G401.6 (cell line): ENCODE measurements at regions not wholly inside any gene's neighbourhood (a gene's known extent, or its start where the extent isn't known, plus 50 kb on each side); places are given as distances from the start of the nearest gene placed in this dataset.
"Not testable (repeated sequence)": the region's sequence is repeated elsewhere in the genome, so short reads cannot be mapped to it uniquely, and the experiment has no call there.

Experiments used
- FAIRE-seq: peaks from 2 replicates; lab custom pipeline; 2012; peaks lifted over from hg19 to GRCh38; lab: Jason Lieb, UNC

- FAIRE-seq = no peak
These were observed 472.2 kb downstream of the C12orf50 start for GRCh38 chr12:87556985-87557384.

- not testable (repeated sequence) for FAIRE-seq
These were observed 498.0 kb downstream of the C12orf50 start for GRCh38 chr12:87531213-87531612.

- FAIRE-seq = no peak
These were observed 499.8 kb downstream of the C12orf50 start for GRCh38 chr12:87529413-87529812.

- no peak for FAIRE-seq
These were observed 508.2 kb downstream of the C12orf50 start for GRCh38 chr12:87520968-87521367.

- no peak for FAIRE-seq
These were observed 510.7 kb downstream of the C12orf50 start for GRCh38 chr12:87518481-87518880.

GRCh38 chr12:87518036-87518435 lies 511.2 kb downstream of the C12orf50 start:
- FAIRE-seq = no peak

- no peak for FAIRE-seq
These were observed 515.5 kb downstream of the C12orf50 start for GRCh38 chr12:87513536-87514280.

- FAIRE-seq = no peak
These were observed 517.8 kb downstream of the C12orf50 start for GRCh38 chr12:87511371-87511770.

GRCh38 chr12:87509237-87509820 lies 519.9 kb downstream of the C12orf50 start:
- FAIRE-seq = no peak

GRCh38 chr12:87491598-87491997 lies 537.6 kb downstream of the C12orf50 start:
- no peak for FAIRE-seq

- FAIRE-seq = no peak
These were observed 538.1 kb downstream of the C12orf50 start for GRCh38 chr12:87491089-87491488.

GRCh38 chr12:87469295-87469694 lies 559.9 kb downstream of the C12orf50 start:
- FAIRE-seq = no peak

- no peak for FAIRE-seq
These were observed 561.3 kb downstream of the C12orf50 start for GRCh38 chr12:87467936-87468335.

- no peak for FAIRE-seq
These were observed 564.6 kb downstream of the C12orf50 start for GRCh38 chr12:87464565-87464964.

- FAIRE-seq = no peak
These were observed 585.2 kb downstream of the C12orf50 start for GRCh38 chr12:87444039-87444438.

- FAIRE-seq = no peak
These were observed 587.7 kb downstream of the C12orf50 start for GRCh38 chr12:87441511-87441910.

GRCh38 chr12:87439990-87440827 lies 589.0 kb downstream of the C12orf50 start:
- FAIRE-seq = no peak

- FAIRE-seq = no peak
These were observed 598.8 kb downstream of the C12orf50 start for GRCh38 chr12:87430444-87430843.

GRCh38 chr12:87428701-87429277 lies 600.4 kb downstream of the C12orf50 start:
- FAIRE-seq = no peak

- no peak for FAIRE-seq
These were observed 601.4 kb downstream of the C12orf50 start for GRCh38 chr12:87427770-87428169.

- no peak for FAIRE-seq
These were observed 603.2 kb downstream of the C12orf50 start for GRCh38 chr12:87425942-87426554.

GRCh38 chr12:87421233-87421632 lies 608.0 kb downstream of the C12orf50 start:
- not testable (repeated sequence) for FAIRE-seq
